Erythroblast (primary cell): ENCODE measurements at regions not wholly inside any gene's neighbourhood (a gene's known extent, or its start where the extent isn't known, plus 50 kb on each side); places are given as distances from the start of the nearest gene placed in this dataset.

ENCODE experiments used
- GATA1 ChIP-seq: IDR thresholded peaks from 2 replicates; pipeline ENCODE4 v1.6.1; 2011; ENCODE audit warnings: low read depth, mild to moderate bottlenecking, control low read depth, low read length, moderate library complexity
- POLR2A ChIP-seq: IDR thresholded peaks from 2 replicates; pipeline ENCODE4 v1.6.1; 2011; ENCODE audit warnings: mild to moderate bottlenecking, low read length

- TF ChIP-seq POLR2A (no peak), GATA1 (no peak)
Observed at GRCh38 chr2:102968375-102968774, 206.5 kb downstream of the TMEM182 start.
